HG02938 (cell line): ENCODE measurements at regions not wholly inside any gene's neighbourhood (a gene's known extent, or its start where the extent isn't known, plus 50 kb on each side); places are given as distances from the start of the nearest gene placed in this dataset.
"Not testable (repeated sequence)": the region's sequence is repeated elsewhere in the genome, so short reads cannot be mapped to it uniquely, and the experiment has no call there.

ENCODE experiments used
- ATAC-seq: cut with Tn5 transposase; IDR thresholded peaks from one replicate; pipeline ENCODE4 v1.9.1; 2021; ENCODE audit warnings: mild to moderate bottlenecking, moderate library complexity; ENCODE audit not compliant: unreplicated experiment

DNA sequence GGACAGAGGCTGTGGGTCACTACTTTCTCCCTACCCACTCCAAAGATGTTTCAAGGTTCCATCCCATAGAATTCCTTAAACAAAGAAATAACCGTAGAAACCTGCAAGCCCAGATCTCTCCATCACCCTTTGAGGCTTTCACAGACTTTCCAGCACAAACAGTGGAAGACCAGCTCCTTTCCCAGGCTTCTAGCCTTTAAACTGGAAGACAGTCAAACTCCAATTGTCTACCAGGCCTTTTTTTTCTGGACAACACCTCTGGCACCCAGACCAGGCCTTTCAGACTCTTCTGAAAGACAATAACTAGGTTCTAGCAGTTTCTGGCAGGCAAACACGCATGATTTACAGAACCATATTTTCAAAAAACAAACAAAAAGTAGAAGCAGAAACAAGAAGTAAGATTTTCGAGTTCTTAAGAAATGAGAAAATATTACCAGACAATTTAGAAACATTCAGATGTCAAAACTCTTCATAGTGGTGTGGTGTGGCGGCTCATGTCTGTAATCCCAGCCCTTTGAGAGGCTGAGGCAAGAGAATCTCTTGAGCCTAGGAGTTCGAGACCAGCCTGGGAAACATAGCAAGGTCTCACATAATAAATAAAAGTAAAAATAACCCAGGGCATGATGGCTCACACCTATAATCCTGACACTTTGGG, 73.0 kb upstream of the EPCAM start:
- ATAC-seq, result no peak

GRCh38 chr2:47295131-47295980, 73.8 kb upstream of the EPCAM start:
- no peak for ATAC-seq

DNA sequence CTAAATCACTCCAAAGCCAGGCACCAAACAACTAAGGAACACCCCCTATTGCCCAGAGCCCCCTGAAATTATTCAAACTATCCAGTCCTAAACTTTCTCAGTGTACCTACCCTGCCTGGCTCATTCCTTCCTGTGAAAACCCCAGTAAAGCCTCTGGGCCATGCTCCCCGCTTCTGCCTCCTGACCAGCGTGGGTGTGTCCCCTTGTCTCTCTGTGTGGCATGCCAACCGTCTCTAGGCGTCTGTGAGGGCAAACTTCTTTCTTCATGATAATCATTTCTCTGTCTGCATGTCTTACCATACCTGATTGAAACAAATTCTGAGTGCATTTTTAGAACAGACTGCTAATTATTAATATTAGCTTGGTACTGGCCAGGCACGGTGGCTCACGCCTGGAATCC, 75.1 kb upstream of the EPCAM start:
- no peak for ATAC-seq

DNA sequence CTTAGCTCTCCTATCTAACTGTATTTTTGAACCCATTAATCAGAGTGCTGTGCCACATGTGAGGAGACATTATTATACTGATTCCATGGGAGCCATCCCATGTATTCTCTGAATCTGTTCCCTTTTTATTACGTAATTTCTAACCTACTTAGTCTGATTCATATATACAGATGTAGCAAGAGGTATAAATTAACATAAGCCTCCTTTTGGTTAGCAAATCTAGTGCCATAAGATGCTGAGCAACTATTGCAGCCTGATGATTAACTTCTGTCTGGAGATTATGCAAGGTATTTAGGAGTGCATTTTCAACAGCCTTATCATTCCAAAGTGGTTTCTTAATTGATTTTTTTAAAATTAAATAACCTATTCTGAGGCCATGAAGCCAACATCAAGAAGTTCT, 80.2 kb upstream of the EPCAM start:
- no peak for ATAC-seq

DNA sequence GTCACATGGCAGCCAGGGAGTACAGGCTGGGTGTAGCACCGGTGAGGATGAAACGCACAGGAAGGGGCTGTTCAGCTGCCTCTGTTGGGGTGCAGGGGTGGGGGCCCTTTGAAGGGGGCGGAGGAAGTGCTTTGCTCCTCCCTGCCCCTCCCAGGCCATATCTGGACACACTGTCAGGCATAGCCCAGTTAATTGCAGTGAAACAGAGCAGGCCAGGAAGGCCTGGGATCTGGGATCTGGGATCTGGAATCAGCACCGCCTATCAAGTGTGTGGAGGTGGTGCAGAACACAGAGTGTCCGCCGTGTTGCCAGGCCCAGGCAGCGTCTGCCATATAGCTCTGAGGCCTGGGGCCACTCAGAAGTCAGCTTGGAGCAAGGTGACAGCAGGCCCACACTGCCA, 85.5 kb upstream of the EPCAM start:
- ATAC-seq, result no peak

DNA sequence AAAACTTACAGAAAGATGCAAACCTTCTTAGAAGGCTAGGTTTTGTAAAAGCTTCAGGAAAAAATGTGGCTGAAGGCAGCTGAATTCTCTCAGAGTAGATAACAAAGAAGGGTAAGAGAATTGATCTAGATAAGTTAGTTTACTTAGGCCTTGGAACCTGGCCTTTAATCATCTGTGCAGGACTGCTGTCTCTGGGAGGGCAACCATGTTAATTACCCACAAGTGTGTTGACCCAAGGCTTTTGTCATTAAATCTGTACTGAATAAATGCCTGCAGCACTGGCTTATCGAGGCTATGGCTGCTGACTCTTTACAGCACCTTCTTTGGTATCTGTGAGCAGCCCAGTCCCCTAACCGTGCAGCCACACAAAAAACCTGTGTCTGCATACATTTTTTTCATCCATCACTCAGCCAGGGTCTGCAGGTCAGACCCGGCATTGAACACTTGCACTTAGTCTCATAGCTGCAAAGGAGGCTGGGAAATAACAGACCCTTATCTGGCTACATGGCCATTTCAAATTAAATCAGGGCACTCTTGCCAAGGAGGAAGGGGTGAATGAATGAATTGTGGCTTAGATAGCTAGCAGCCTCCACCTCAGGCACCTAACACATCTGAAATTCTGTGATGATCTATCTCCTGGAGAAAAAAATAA, 86.4 kb upstream of the EPCAM start:
- ATAC-seq, result no peak

GRCh38 chr2:47279525-47279924, 89.6 kb upstream of the EPCAM start:
- ATAC-seq, result not testable (repeated sequence)

- no peak for ATAC-seq
These were observed 91.1 kb upstream of the EPCAM start for GRCh38 chr2:47277987-47278386.

- ATAC-seq, result no peak
These were observed 91.9 kb upstream of the EPCAM start for GRCh38 chr2:47277187-47277586.

DNA sequence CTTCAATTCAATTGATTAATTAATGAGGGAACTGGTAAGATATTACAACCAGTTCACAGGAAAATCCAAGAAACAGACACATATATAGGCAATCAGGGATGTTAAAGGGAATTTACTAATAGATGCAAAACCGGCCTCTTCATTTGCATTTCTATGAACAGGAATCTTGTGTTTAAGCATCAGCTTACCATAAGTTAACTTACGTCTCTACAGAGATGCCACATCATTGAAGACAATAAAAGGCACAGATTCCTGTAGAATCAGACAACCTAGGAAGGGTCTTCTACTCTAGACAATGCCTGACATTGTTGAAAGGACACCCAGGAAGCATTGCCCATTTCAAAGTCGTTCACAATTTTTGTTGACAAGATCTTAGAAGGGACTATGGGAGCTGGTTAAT, 93.0 kb upstream of the EPCAM start:
- ATAC-seq, result no peak

GRCh38 chr2:47274054-47274782, 94.9 kb upstream of the EPCAM start:
- ATAC-seq, result no peak

- ATAC-seq, result no peak
These were observed 96.0 kb upstream of the EPCAM start for GRCh38 chr2:47272905-47273758.

GRCh38 chr2:47272031-47272864, 95.9 kb upstream of the CALM2 start:
- no peak for ATAC-seq

GRCh38 chr2:47271054-47272000, 95.0 kb upstream of the CALM2 start:
- ATAC-seq, result no peak

DNA sequence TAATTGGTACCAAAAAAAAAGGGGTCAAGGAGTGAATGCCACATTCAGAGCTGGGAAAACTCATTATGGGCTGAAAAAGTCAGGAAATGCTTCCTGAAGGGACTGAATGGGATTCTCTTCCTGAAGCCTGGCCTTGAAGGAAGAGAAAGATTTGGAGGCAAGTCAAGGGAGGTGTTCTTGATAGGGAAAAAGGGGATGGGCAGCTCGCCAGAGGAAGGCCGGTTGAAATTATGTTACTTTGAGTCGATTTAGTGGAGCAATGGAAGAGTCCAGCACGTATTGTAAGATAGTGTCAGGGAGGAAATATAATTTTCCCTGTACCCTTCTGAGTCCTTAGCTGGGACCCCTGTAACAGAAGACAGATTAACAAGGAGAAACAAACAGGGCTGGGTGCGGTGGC, 94.1 kb upstream of the CALM2 start:
- ATAC-seq, result no peak

GRCh38 chr2:47269316-47270232, 93.3 kb upstream of the CALM2 start:
- no peak for ATAC-seq

DNA sequence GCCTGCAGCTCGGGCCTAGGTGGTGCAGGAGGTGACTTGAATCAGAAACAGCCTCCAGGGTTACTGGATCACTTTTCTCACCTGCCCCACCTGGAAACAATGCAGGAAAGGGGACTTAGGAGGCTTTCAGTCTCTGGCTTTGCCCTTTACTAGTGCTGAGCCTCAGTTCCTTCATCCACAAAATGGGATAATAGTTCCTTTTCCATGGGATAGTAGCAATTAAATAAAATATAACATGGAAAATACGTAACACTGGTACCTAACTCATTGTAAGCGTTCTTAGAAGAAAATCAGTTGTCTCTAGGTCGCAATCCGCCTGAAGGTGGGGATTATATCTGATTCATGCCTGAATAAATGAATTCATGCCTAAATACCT, 91.4 kb upstream of the CALM2 start:
- ATAC-seq, result no peak
